Neural progenitor cell (in vitro differentiated cells): ENCODE measurements at regions not wholly inside any gene's neighbourhood (a gene's known extent, or its start where the extent isn't known, plus 50 kb on each side); places are given as distances from the start of the nearest gene placed in this dataset.

ENCODE experiments used
- CTCF ChIP-seq: fragments of 200-600 bp; sonication (generic); IDR thresholded peaks from 2 replicates; pipeline ENCODE4 v1.5.1; 2017; ENCODE audit warnings: antibody characterized with exemption, mild to moderate bottlenecking
- EZH2 ChIP-seq: fragments of 200-600 bp; sonication (generic); IDR thresholded peaks from 2 replicates; pipeline ENCODE4 v1.6.1; 2017; ENCODE audit warnings: antibody characterized with exemption, mild to moderate bottlenecking, moderate library complexity

GRCh38 chr7:86295526-86295925 lies 348.2 kb upstream of the GRM3 start:
- TF ChIP-seq CTCF, result no peak
- TF ChIP-seq EZH2, result no peak
